Heart left ventricle (tissue), 13 donors: ENCODE measurements at regions not wholly inside any gene's neighbourhood (a gene's known extent, or its start where the extent isn't known, plus 50 kb on each side); places are given as distances from the start of the nearest gene placed in this dataset.
"Not testable (repeated sequence)": the region's sequence is repeated elsewhere in the genome, so short reads cannot be mapped to it uniquely, and the experiment has no call there.

Source experiments
- POLR2A ChIP-seq, 2 donors: fragments of 450-650 bp; IDR thresholded peaks; one replicate each; pipeline ENCODE4 v1.6.1; 2017; ENCODE audit warnings: antibody characterized with exemption in 2 of 2, mild to moderate bottlenecking in 2 of 2, moderate library complexity in 2 of 2
- TF ChIP-seq, protein P1 (sequence below), 12 donors: fragments of 200-600 bp; sonication (generic) in 4 of 12; IDR thresholded peaks; one replicate each; pipeline versions ENCODE4 v1.5.0 to v1.8.0; 2018 to 2022; ENCODE audit warnings: antibody characterized with exemption in 12 of 12, mild to moderate bottlenecking in 5 of 12
- donor health status: ischemic (EF 13 %, LVEDD 7.1; RV severe dilation, severe dysfunction).
- donor health status: DM: no; HTN: yes; CAD: no.
- donor health status: DM: no; HTN: no; CAD: no.
- donor health status: ischemic (EF 25% LVEDD 6.9; RV normal size, moderate dysfunction).
- donor health status: ischemic (EF 25% LVEDD 5.7; RV mildly dilated, moderate dysfunction).
- donor health status: ischemic (EF 35%, LVEDD 5.7; RV mildly dilated, moderate dysfunction).
- donor health status: nonischemic (EF 11% LVEDD 7.7; RV severe dilation, severe dysfunction).
- donor health status: DM: yes; HTN: yes; CAD: no.
- donor health status: PGD.
- donor health status: ischemic (EF 29% LVEDD 5.4; RV normal size, mild dysfunction).
- donor health status: nonischemic (EF 23%, LVEDD 6.1; RV moderate dilation, normal function).

DNA sequence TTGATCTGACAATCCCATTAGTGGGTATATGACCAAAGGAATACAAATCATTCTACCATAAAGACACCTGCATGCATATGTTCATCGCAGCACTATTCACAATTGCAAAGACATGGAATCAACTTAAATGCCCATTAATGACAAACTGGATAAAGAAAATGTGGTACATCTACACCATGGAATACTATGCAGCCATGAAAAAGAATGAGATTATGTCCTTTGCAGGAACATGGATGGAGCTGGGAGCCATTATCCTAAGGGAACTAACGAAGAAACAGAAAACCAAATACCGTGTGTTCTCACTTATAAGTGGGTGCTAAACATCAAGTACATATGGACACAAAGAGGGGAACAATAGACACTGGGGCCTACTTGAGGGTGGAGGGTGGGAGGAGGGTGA is 74.1 kb upstream of the PTHLH start:
- TF ChIP-seq, protein P1, sequence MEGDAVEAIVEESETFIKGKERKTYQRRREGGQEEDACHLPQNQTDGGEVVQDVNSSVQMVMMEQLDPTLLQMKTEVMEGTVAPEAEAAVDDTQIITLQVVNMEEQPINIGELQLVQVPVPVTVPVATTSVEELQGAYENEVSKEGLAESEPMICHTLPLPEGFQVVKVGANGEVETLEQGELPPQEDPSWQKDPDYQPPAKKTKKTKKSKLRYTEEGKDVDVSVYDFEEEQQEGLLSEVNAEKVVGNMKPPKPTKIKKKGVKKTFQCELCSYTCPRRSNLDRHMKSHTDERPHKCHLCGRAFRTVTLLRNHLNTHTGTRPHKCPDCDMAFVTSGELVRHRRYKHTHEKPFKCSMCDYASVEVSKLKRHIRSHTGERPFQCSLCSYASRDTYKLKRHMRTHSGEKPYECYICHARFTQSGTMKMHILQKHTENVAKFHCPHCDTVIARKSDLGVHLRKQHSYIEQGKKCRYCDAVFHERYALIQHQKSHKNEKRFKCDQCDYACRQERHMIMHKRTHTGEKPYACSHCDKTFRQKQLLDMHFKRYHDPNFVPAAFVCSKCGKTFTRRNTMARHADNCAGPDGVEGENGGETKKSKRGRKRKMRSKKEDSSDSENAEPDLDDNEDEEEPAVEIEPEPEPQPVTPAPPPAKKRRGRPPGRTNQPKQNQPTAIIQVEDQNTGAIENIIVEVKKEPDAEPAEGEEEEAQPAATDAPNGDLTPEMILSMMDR (IDR thresholded peaks at IDR 0.05), result not testable (repeated sequence)
- not testable (repeated sequence) for TF ChIP-seq POLR2A (IDR thresholded peaks at IDR 0.05)
